GM23338 (cell line): ENCODE measurements at regions not wholly inside any gene's neighbourhood (a gene's known extent, or its start where the extent isn't known, plus 50 kb on each side); places are given as distances from the start of the nearest gene placed in this dataset.

Experiments
- ATAC-seq: fragments of 200-7000 bp; cut with Tn5 transposase; 3 replicates; pipeline ENCODE4 v1.9.1; 2020
- DNase-seq: peaks from one replicate; pipeline ENCODE4 v3.0.0-alpha.2; 2015; ENCODE audit warnings: low spot score
- H2AFZ ChIP-seq: fragments of 200-600 bp; sonication (generic); 2 replicates; pipeline ENCODE4 v1.8.0; 2016; ENCODE audit warnings: antibody characterized with exemption, mild to moderate bottlenecking, moderate library complexity
- H3F3A ChIP-seq: fragments of 200-600 bp; sonication (generic); replicated peaks from 2 replicates; pipeline ENCODE4 v1.8.0; 2017; ENCODE audit warnings: antibody characterized with exemption, mixed run types, low read depth
- H3K27ac ChIP-seq: fragments of 200-600 bp; sonication (generic); 2 replicates; pipeline ENCODE4 v1.6.1; 2016; ENCODE audit warnings: low read depth
- H3K27me3 ChIP-seq: fragments of 200-600 bp; sonication (generic); 2 replicates; pipeline ENCODE4 v1.8.0; 2016; ENCODE audit warnings: mild to moderate bottlenecking, mixed run types, moderate library complexity; ENCODE audit not compliant: insufficient read depth
- H3K36me3 ChIP-seq: fragments of 200-600 bp; sonication (generic); 2 replicates; pipeline ENCODE4 v1.8.0; 2016; ENCODE audit warnings: mild to moderate bottlenecking; ENCODE audit not compliant: insufficient read depth
- H3K4me1 ChIP-seq: fragments of 200-600 bp; sonication (generic); 2 replicates; pipeline ENCODE4 v1.8.0; 2016; ENCODE audit warnings: mild to moderate bottlenecking, moderate library complexity; ENCODE audit not compliant: insufficient read depth
- H3K4me2 ChIP-seq: fragments of 200-600 bp; sonication (generic); 2 replicates; pipeline ENCODE4 v1.7.1; 2017; ENCODE audit warnings: mixed run types
- H3K4me3 ChIP-seq: fragments of 200-600 bp; sonication (generic); 2 replicates; pipeline ENCODE4 v1.6.1; 2016; ENCODE audit warnings: mixed run types
- H3K79me2 ChIP-seq: fragments of 200-600 bp; sonication (generic); replicated peaks from 2 replicates; pipeline ENCODE4 v1.8.0; 2017; ENCODE audit warnings: mild to moderate bottlenecking; ENCODE audit not compliant: insufficient read depth
- H3K9me2 ChIP-seq: fragments of 200-600 bp; sonication (generic); 2 replicates; pipeline ENCODE4 v1.8.0; 2017; ENCODE audit not compliant: insufficient read depth
- H4K20me1 ChIP-seq: fragments of 200-600 bp; sonication (generic); replicated peaks from 2 replicates; pipeline ENCODE4 v1.8.0; 2017; ENCODE audit warnings: mild to moderate bottlenecking; ENCODE audit not compliant: insufficient read depth
- H3K27ac Mint-ChIP-seq: 2 replicates; pipeline ENCODE4 v1.8.0; 2020; ENCODE audit warnings: inconsistent platforms, mild to moderate bottlenecking, moderate library complexity, mixed read lengths
- H3K27me3 Mint-ChIP-seq: 3 replicates; pipeline ENCODE4 v1.8.0; 2022; ENCODE audit warnings: low read depth, mild to moderate bottlenecking, moderate library complexity, mixed read lengths, inconsistent platforms; ENCODE audit not compliant: insufficient read depth, poor library complexity
- H3K36me3 Mint-ChIP-seq: 3 replicates; pipeline ENCODE4 v1.8.0; 2021; ENCODE audit warnings: low read depth, mild to moderate bottlenecking, inconsistent platforms, moderate library complexity, mixed read lengths
- H3K4me1 Mint-ChIP-seq: 3 replicates; pipeline ENCODE4 v1.8.0; 2020; ENCODE audit warnings: mild to moderate bottlenecking, inconsistent platforms, mixed read lengths
- H3K4me3 Mint-ChIP-seq: 3 replicates; pipeline ENCODE4 v1.8.0; 2021; ENCODE audit warnings: moderate library complexity, mild to moderate bottlenecking, inconsistent platforms, mixed read lengths
- H3K9me3 Mint-ChIP-seq: 3 replicates; pipeline ENCODE4 v1.8.0; 2020; ENCODE audit warnings: moderate library complexity, mild to moderate bottlenecking, inconsistent platforms, mixed read lengths
- CREB1 ChIP-seq: fragments of 250-450 bp; sonication (Bioruptor Pico); IDR thresholded peaks from 2 replicates; pipeline ENCODE4 v1.5.0; 2020; ENCODE audit warnings: low read depth, mild to moderate bottlenecking, moderate library complexity
- EZH2 ChIP-seq: fragments of 200-600 bp; sonication (generic); IDR thresholded peaks from one replicate; pipeline ENCODE4 v1.8.0; 2017; ENCODE audit warnings: antibody characterized with exemption, mild to moderate bottlenecking, low read depth; ENCODE audit not compliant: unreplicated experiment
- EZH2phosphoT487 ChIP-seq: fragments of 200-600 bp; sonication (generic); IDR thresholded peaks from one replicate; pipeline ENCODE4 v1.8.1; 2018; ENCODE audit warnings: antibody characterized with exemption; ENCODE audit not compliant: unreplicated experiment
- NANOG ChIP-seq: IDR thresholded peaks from 2 replicates; pipeline ENCODE4 v1.6.1; 2016; ENCODE audit warnings: antibody characterized with exemption, borderline replicate concordance
- POLR2AphosphoS5 ChIP-seq: IDR thresholded peaks from 2 replicates; pipeline ENCODE4 v1.6.1; 2016; ENCODE audit warnings: antibody characterized with exemption, low read depth
- REST ChIP-seq: IDR thresholded peaks from one replicate; pipeline ENCODE4 v1.6.1; 2018; ENCODE audit warnings: antibody characterized with exemption; ENCODE audit not compliant: unreplicated experiment
- STAT1 ChIP-seq: IDR thresholded peaks from one replicate; pipeline ENCODE4 v1.6.1; 2016; ENCODE audit warnings: antibody characterized with exemption; ENCODE audit not compliant: unreplicated experiment
- ZNF114 ChIP-seq: fragments of 250-450 bp; sonication (Bioruptor Pico); IDR thresholded peaks from 2 replicates; pipeline ENCODE4 v1.5.0; 2020; ENCODE audit warnings: mild to moderate bottlenecking, moderate library complexity
- ZNF462 ChIP-seq: fragments of 250-450 bp; sonication (Bioruptor Pico); IDR thresholded peaks from 2 replicates; pipeline ENCODE4 v1.5.0; 2020; ENCODE audit warnings: mild to moderate bottlenecking, moderate library complexity

- no peaks in the 10 kb centered on the region for H3F3A ChIP-seq
- Mint-ChIP-seq H3K36me3 (no peaks in the 10 kb centered on the region), H3K27ac (no peak overlapping the region), H3K9me3 (no peaks in the 10 kb centered on the region; the same call in 2 of the 3 replicates), H3K4me3 (no peak overlapping the region), H3K27me3 (no peaks in the 10 kb centered on the region), H3K4me1 (peaks cover 6% of the 10 kb centered on the region; the same call in 1 of the 3 replicates)
- no peak overlapping the region for H3K4me2 ChIP-seq
- no peaks in the 10 kb centered on the region for H3K9me2 ChIP-seq
- no peak for ATAC-seq
- peaks cover 12% of the 10 kb centered on the region; the same call in 1 of the 2 replicates for H3K27me3 ChIP-seq
- no peak for DNase-seq
- H3K36me3 ChIP-seq, result no peaks in the 10 kb centered on the region
- H4K20me1 ChIP-seq, result no peaks in the 10 kb centered on the region
- H3K79me2 ChIP-seq, result no peaks in the 10 kb centered on the region
- H3K27ac ChIP-seq, result no peak overlapping the region
- H3K4me3 ChIP-seq, result no peak overlapping the region
- no peak for TF ChIP-seq STAT1
- no peak for TF ChIP-seq REST
- TF ChIP-seq NANOG, result no peak
- TF ChIP-seq ZNF114 (CRISPR knock-in tag), result no peak
- no peak for TF ChIP-seq ZNF462 (CRISPR knock-in tag)
- no peak for TF ChIP-seq POLR2AphosphoS5
- no peak for TF ChIP-seq CREB1 (CRISPR knock-in tag)
- no peak for TF ChIP-seq EZH2
- no peak for TF ChIP-seq EZH2phosphoT487
- no peaks in the 10 kb centered on the region for H3K4me1 ChIP-seq
- H2AFZ ChIP-seq, result 0 out of 2 replicates have a peak overlapping the region, but pooled peaks have one; percentile 5
These were observed 73.5 kb upstream of the PDSS1 start for GRCh38 chr10:26624006-26624405.
